ENCODE measurements at regions not wholly inside any gene's neighbourhood (a gene's known extent, or its start where the extent isn't known, plus 50 kb on each side); places are given as distances from the start of the nearest gene placed in this dataset.
"Not testable (repeated sequence)": the region's sequence is repeated elsewhere in the genome, so short reads cannot be mapped to it uniquely, and the experiment has no call there.

GRCh38 chr13:74730556-74731331 lies 596.5 kb upstream of the KLF12 start:
- no peaks in the 10 kb centered on the region for H3K36me3 ChIP-seq
- no peak overlapping the region for H3K4me3 ChIP-seq
- H3K27ac ChIP-seq: no peak overlapping the region

GRCh38 chr13:74726206-74726605 lies 592.0 kb upstream of the KLF12 start:
- Histone ChIP-seq H3K27me3 (no peaks in the 10 kb centered on the region), H3K4me1 (no peaks in the 10 kb centered on the region), H3K27ac (no peak overlapping the region), H3K4me3 (no peak overlapping the region), H3K36me3 (no peaks in the 10 kb centered on the region), H3K9me3 (no peaks in the 10 kb centered on the region)
- DNase-seq (ENCODE audit: low spot score in 2 of 2): no peak
- intact Hi-C loops (cut with DNase I; ENCODE audit: low total_unique reads): no loop called here
- TF ChIP-seq POLR2AphosphoS5 (IDR thresholded peaks at IDR 0.05): no peak
- TF ChIP-seq CTCF (IDR thresholded peaks at IDR 0.05): no peak
- TF ChIP-seq POLR2A (IDR thresholded peaks at IDR 0.05): no peak

More at GRCh38 chr13:74730556-74731331, 596.5 kb upstream of the KLF12 start:
- no peaks in the 10 kb centered on the region for H3K27me3 ChIP-seq
- no peak for TF ChIP-seq POLR2AphosphoS5 (IDR thresholded peaks at IDR 0.05)
- no peak for TF ChIP-seq CTCF (IDR thresholded peaks at IDR 0.05)
- no peak for TF ChIP-seq POLR2A (IDR thresholded peaks at IDR 0.05)
- no peaks in the 10 kb centered on the region for H3K9me3 ChIP-seq
- no peaks in the 10 kb centered on the region for H3K4me1 ChIP-seq
- no peak for DNase-seq (ENCODE audit: low spot score in 2 of 2)
- intact Hi-C loops (cut with DNase I; ENCODE audit: low total_unique reads): no loop called here

- intact Hi-C loops (cut with DNase I; ENCODE audit: low total_unique reads); H3K4me1 ChIP-seq; H3K27me3 ChIP-seq; H3K36me3 ChIP-seq; H3K4me3 ChIP-seq; DNase-seq (ENCODE audit: low spot score in 2 of 2); H3K27ac ChIP-seq: not testable (repeated sequence)
- peaks cover 6 to 10% of the 10 kb centered on the region in 2 donors for H3K9me3 ChIP-seq
These were observed 584.1 kb upstream of the KLF12 start for GRCh38 chr13:74718232-74718842.

GRCh38 chr13:74715718-74716117 lies 581.5 kb upstream of the KLF12 start:
- no peak overlapping the region for H3K27ac ChIP-seq
- no peaks in the 10 kb centered on the region for H3K4me1 ChIP-seq
- intact Hi-C loops (cut with DNase I; ENCODE audit: low total_unique reads): no loop called here
- no peak for DNase-seq (ENCODE audit: low spot score in 2 of 2)
- H3K4me3 ChIP-seq: no peak overlapping the region
- H3K36me3 ChIP-seq: no peaks in the 10 kb centered on the region
- TF ChIP-seq CTCF (IDR thresholded peaks at IDR 0.05) (no peak), POLR2A (IDR thresholded peaks at IDR 0.05) (no peak)
- no peaks in the 10 kb centered on the region for H3K27me3 ChIP-seq
- peaks cover 6 to 10% of the 10 kb centered on the region in 2 donors for H3K9me3 ChIP-seq

- TF ChIP-seq POLR2A (IDR thresholded peaks at IDR 0.05) (no peak), CTCF (IDR thresholded peaks at IDR 0.05) (no peak), POLR2AphosphoS5 (IDR thresholded peaks at IDR 0.05) (no peak)
- no peaks in the 10 kb centered on the region for H3K9me3 ChIP-seq
- no peaks in the 10 kb centered on the region for H3K27me3 ChIP-seq
- H3K27ac ChIP-seq: no peak overlapping the region
- intact Hi-C loops (cut with DNase I; ENCODE audit: low total_unique reads): no loop called here
- no peak for DNase-seq (ENCODE audit: low spot score in 2 of 2)
- no peaks in the 10 kb centered on the region for H3K36me3 ChIP-seq
- H3K4me3 ChIP-seq: no peak overlapping the region
- H3K4me1 ChIP-seq: no peaks in the 10 kb centered on the region
These were observed 575.8 kb upstream of the KLF12 start for GRCh38 chr13:74710006-74710405.

Measured in breast epithelium (tissue), 4 donors.